GM18907 (cell line): ENCODE measurements at regions not wholly inside any gene's neighbourhood (a gene's known extent, or its start where the extent isn't known, plus 50 kb on each side); places are given as distances from the start of the nearest gene placed in this dataset.
"Not testable (repeated sequence)": the region's sequence is repeated elsewhere in the genome, so short reads cannot be mapped to it uniquely, and the experiment has no call there.

Source experiments
- ATAC-seq: cut with Tn5 transposase; IDR thresholded peaks from one replicate; pipeline ENCODE4 v1.9.1; 2021; ENCODE audit warnings: mild to moderate bottlenecking, moderate library complexity; ENCODE audit not compliant: unreplicated experiment

GRCh38 chr4:17024425-17024824, 126.0 kb upstream of the LDB2 start:
- no peak for ATAC-seq

- no peak for ATAC-seq
These were observed 122.5 kb upstream of the LDB2 start for GRCh38 chr4:17020901-17021300.

GRCh38 chr4:17020451-17020850, 122.0 kb upstream of the LDB2 start:
- ATAC-seq: no peak

GRCh38 chr4:17018621-17019020, 120.2 kb upstream of the LDB2 start:
- not testable (repeated sequence) for ATAC-seq

GRCh38 chr4:17018013-17018412, 119.6 kb upstream of the LDB2 start:
- ATAC-seq: no peak

GRCh38 chr4:17013382-17014006, 115.0 kb upstream of the LDB2 start:
- ATAC-seq: no peak

GRCh38 chr4:17012451-17012850, 114.0 kb upstream of the LDB2 start:
- ATAC-seq: no peak

- ATAC-seq: no peak
These were observed 112.1 kb upstream of the LDB2 start for GRCh38 chr4:17010426-17011087.

GRCh38 chr4:17009871-17010367, 111.5 kb upstream of the LDB2 start:
- ATAC-seq: no peak

GRCh38 chr4:17008834-17009345, 110.4 kb upstream of the LDB2 start:
- no peak for ATAC-seq

- ATAC-seq: not testable (repeated sequence)
These were observed 105.4 kb upstream of the LDB2 start for GRCh38 chr4:17003606-17004392.

GRCh38 chr4:16995451-16995850, 97.0 kb upstream of the LDB2 start:
- ATAC-seq: no peak

- no peak for ATAC-seq
These were observed 95.8 kb upstream of the LDB2 start for GRCh38 chr4:16993956-16994840.

GRCh38 chr4:16992566-16993225, 94.3 kb upstream of the LDB2 start:
- no peak for ATAC-seq

GRCh38 chr4:16991450-16991849, 93.0 kb upstream of the LDB2 start:
- ATAC-seq: no peak

GRCh38 chr4:16989371-16989770, 90.9 kb upstream of the LDB2 start:
- no peak for ATAC-seq

GRCh38 chr4:16988814-16989213, 90.4 kb upstream of the LDB2 start:
- no peak for ATAC-seq

GRCh38 chr4:16977081-16977480, 78.6 kb upstream of the LDB2 start:
- ATAC-seq: no peak

GRCh38 chr4:16969696-16970135, 71.3 kb upstream of the LDB2 start:
- no peak for ATAC-seq

GRCh38 chr4:16967722-16968121, 69.3 kb upstream of the LDB2 start:
- ATAC-seq: no peak
